ENCODE measurements at regions not wholly inside any gene's neighbourhood (a gene's known extent, or its start where the extent isn't known, plus 50 kb on each side); places are given as distances from the start of the nearest gene placed in this dataset.

DNA sequence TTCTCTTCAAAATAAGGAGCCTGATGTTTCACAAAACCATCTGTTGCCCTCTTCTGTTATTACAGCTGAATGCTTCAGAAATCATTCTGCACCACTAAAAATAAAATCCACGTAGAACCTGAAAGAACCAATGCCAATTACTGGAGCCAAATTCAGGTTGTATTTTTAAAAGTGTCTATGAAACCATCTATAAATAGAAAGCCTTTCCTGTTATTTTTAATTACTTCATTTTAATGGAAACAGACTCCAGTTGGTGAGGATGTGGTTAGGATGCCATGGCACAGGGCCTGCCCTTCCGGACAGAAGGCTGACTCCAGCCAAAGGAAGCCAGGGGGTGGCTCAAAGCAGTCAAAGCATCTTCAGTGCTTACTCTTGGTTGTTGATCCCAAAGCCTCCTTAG, 119.8 kb downstream of the TENT4A start:
- no peaks in the 10 kb centered on the region for H3K9me3 ChIP-seq (ENCODE audit: control insufficient read depth, low read length)
- H3K4me3 ChIP-seq (ENCODE audit: insufficient read depth, low read depth, low read length, poor library complexity, severe bottlenecking) = no peak overlapping the region
- H3K27me3 ChIP-seq (replicated peaks; ENCODE audit: control insufficient read depth, insufficient read depth, low read length, poor library complexity, severe bottlenecking) = no peaks in the 10 kb centered on the region
- no peaks in the 10 kb centered on the region for H3K36me3 ChIP-seq (ENCODE audit: control insufficient read depth, insufficient read depth, low read length)
- H3K4me1 ChIP-seq (ENCODE audit: control insufficient read depth, insufficient read depth, low read length, poor library complexity, severe bottlenecking) = no peaks in the 10 kb centered on the region
- no peak for DNase-seq
- no peak overlapping the region for H3K27ac ChIP-seq (ENCODE audit: insufficient read depth, low read length, poor library complexity, severe bottlenecking)

DNA sequence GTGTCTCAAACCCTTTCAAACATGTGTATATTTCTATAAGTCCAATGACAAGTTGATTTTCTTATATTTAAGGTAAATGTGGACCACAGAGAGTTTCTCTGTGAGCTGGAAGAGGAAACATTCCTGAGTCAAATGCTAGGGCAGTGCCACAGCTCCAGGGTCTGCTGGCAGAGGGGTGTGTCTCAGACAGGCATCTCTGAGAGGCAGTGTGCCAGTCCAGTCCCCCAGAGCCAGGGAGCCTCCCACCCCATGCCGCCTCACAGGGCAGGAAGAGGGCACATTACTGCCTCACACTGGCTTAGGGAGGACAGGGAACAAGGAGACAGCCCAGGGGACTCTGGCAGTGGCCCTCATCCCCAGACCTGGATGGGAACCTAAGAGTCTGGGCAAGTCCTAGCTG, 120.2 kb downstream of the TENT4A start:
- Histone ChIP-seq H3K27ac (ENCODE audit: insufficient read depth, low read length, poor library complexity, severe bottlenecking) (no peak overlapping the region), H3K36me3 (ENCODE audit: control insufficient read depth, insufficient read depth, low read length) (no peaks in the 10 kb centered on the region), H3K4me3 (ENCODE audit: insufficient read depth, low read depth, low read length, poor library complexity, severe bottlenecking) (no peak overlapping the region), H3K4me1 (ENCODE audit: control insufficient read depth, insufficient read depth, low read length, poor library complexity, severe bottlenecking) (no peaks in the 10 kb centered on the region), H3K27me3 (replicated peaks; ENCODE audit: control insufficient read depth, insufficient read depth, low read length, poor library complexity, severe bottlenecking) (no peaks in the 10 kb centered on the region), H3K9me3 (ENCODE audit: control insufficient read depth, low read length) (no peaks in the 10 kb centered on the region)
- no peak for DNase-seq

DNA sequence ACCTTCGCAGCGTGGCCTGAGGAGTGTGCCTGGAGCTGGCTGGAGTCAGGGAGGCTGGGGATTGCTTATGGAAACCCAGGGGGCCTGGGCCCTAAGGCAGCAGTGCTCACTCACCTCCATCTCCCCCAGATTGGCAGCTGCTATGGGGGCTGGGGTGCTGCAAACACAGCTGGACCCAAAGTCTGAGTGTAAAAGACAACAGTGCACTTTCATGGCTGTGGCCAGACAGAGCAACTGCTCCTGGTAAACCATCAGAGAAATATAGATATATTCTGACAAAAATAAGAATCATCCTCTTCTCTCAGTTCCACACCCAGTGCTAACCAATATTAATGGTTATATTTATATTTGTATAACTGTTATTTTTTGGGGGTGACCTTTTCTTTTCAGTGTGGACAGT, 123.9 kb downstream of the TENT4A start:
- no peaks in the 10 kb centered on the region for H3K9me3 ChIP-seq (ENCODE audit: control insufficient read depth, low read length)
- no peak overlapping the region for H3K4me3 ChIP-seq (ENCODE audit: insufficient read depth, low read depth, low read length, poor library complexity, severe bottlenecking)
- no peaks in the 10 kb centered on the region for H3K4me1 ChIP-seq (ENCODE audit: control insufficient read depth, insufficient read depth, low read length, poor library complexity, severe bottlenecking)
- DNase-seq = no peak
- H3K27me3 ChIP-seq (replicated peaks; ENCODE audit: control insufficient read depth, insufficient read depth, low read length, poor library complexity, severe bottlenecking) = no peaks in the 10 kb centered on the region
- no peak overlapping the region for H3K27ac ChIP-seq (ENCODE audit: insufficient read depth, low read length, poor library complexity, severe bottlenecking)
- H3K36me3 ChIP-seq (ENCODE audit: control insufficient read depth, insufficient read depth, low read length) = no peaks in the 10 kb centered on the region

DNA sequence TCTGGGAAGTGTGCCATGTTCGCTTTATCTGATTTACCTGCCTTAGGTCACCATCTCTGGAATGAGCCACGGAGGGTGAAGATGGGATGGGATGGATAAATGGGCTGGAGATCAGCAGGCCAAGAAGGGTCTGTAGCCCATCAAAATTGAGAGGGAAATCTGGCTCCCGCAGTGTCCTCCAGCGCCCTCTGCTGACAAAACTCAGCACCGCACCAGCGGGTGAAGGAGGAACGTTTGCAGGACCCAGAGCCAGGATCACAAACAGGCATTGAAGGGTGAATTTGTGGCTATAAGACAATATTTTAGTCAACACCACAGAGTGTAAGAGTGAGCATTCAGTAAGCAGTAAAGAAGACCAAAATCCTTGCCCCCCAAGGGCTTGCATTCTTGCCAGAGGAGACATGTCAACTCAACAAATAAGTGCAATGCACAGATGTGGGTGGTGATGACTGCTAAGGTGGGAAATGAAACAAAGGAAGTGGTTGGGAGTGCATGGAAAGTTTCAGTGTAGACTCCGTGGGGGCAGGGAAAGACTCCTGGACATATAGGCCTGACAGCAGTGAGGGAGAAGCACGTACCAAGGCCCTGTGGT, 124.4 kb downstream of the TENT4A start:
- no peak overlapping the region for H3K4me3 ChIP-seq (ENCODE audit: insufficient read depth, low read depth, low read length, poor library complexity, severe bottlenecking)
- no peak for DNase-seq
- H3K9me3 ChIP-seq (ENCODE audit: control insufficient read depth, low read length) = no peaks in the 10 kb centered on the region
- H3K4me1 ChIP-seq (ENCODE audit: control insufficient read depth, insufficient read depth, low read length, poor library complexity, severe bottlenecking) = no peaks in the 10 kb centered on the region
- no peaks in the 10 kb centered on the region for H3K27me3 ChIP-seq (replicated peaks; ENCODE audit: control insufficient read depth, insufficient read depth, low read length, poor library complexity, severe bottlenecking)
- H3K36me3 ChIP-seq (ENCODE audit: control insufficient read depth, insufficient read depth, low read length) = no peaks in the 10 kb centered on the region
- H3K27ac ChIP-seq (ENCODE audit: insufficient read depth, low read length, poor library complexity, severe bottlenecking) = no peak overlapping the region

DNA sequence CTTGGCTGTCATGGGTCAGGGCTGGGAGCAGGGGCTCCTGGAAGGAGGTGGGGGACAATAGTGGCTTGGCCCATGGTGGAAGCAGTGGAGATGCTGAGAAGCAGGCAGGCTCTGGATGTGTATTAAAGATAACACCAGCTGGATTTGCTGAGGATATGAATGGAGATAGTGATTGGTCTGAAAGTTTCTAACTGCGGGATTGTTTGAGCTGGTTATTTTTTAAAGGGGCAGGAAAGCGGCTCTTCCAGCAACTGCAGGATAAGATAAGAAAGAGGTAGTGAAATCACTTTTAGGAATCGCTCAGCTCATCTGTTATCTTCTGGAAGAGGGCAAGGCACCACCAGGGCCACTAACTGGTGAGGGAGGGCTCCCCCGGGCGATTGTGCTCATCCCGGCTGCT, 125.5 kb downstream of the TENT4A start:
- no peak overlapping the region for H3K27ac ChIP-seq (ENCODE audit: insufficient read depth, low read length, poor library complexity, severe bottlenecking)
- no peaks in the 10 kb centered on the region for H3K36me3 ChIP-seq (ENCODE audit: control insufficient read depth, insufficient read depth, low read length)
- H3K4me3 ChIP-seq (ENCODE audit: insufficient read depth, low read depth, low read length, poor library complexity, severe bottlenecking) = no peak overlapping the region
- no peak for DNase-seq
- H3K27me3 ChIP-seq (replicated peaks; ENCODE audit: control insufficient read depth, insufficient read depth, low read length, poor library complexity, severe bottlenecking) = no peaks in the 10 kb centered on the region
- H3K9me3 ChIP-seq (ENCODE audit: control insufficient read depth, low read length) = no peaks in the 10 kb centered on the region
- no peaks in the 10 kb centered on the region for H3K4me1 ChIP-seq (ENCODE audit: control insufficient read depth, insufficient read depth, low read length, poor library complexity, severe bottlenecking)

DNA sequence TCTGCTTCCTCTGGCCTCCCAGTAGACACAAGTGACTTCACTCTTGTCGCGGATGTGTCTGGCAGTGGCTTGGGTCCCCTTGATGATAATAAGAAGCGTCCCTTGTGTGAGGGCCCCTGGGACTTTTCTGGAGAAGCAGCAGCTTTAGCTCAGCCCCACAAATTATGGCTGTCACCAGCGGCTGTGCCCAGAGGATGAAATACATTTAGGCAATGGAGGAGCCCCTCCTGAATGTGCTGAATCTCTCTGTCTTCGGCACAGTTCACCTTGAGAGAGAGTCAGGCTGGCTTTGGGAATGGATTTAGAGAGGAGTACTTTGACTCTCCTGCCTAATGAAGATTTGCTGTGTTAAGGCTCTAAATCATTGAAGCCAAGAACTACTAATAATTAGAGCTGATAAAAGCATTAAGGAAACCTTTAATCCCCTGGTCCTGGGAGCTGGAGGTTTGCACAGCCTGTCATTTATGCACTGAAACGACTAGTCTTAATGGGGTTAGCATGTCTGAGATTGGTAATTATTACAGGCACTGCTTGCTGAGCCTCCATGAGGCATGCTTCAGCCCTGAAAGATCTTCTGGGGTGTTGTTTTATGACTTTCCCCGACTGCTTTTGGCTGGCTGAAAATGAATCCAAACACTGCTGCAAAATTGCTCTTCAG, 127.0 kb downstream of the TENT4A start:
- no peaks in the 10 kb centered on the region for H3K36me3 ChIP-seq (ENCODE audit: control insufficient read depth, insufficient read depth, low read length)
- no peak overlapping the region for H3K4me3 ChIP-seq (ENCODE audit: insufficient read depth, low read depth, low read length, poor library complexity, severe bottlenecking)
- DNase-seq = no peak
- H3K4me1 ChIP-seq (ENCODE audit: control insufficient read depth, insufficient read depth, low read length, poor library complexity, severe bottlenecking) = no peaks in the 10 kb centered on the region
- H3K9me3 ChIP-seq (ENCODE audit: control insufficient read depth, low read length) = no peaks in the 10 kb centered on the region
- H3K27me3 ChIP-seq (replicated peaks; ENCODE audit: control insufficient read depth, insufficient read depth, low read length, poor library complexity, severe bottlenecking) = no peaks in the 10 kb centered on the region
- H3K27ac ChIP-seq (ENCODE audit: insufficient read depth, low read length, poor library complexity, severe bottlenecking) = no peak overlapping the region

DNA sequence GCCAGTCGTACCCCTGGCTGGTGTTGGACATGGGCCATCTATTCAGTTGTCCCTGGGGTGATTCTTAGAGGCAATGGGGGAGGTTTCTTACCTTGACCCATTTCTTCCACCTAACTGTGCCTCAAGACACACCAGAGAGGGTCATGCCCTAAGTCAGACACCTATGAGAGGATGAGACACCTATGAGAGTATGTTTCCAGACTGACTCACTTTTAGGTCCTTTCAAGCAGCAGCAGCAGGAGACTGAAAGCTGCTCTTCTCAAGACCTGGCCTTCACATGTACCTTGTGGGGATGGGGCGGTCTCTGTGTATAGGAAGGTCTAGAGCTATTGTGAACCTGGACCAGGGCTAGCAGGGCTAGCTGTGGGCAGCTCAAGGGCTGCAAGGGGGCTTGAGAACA, 130.1 kb downstream of the TENT4A start:
- Histone ChIP-seq H3K4me1 (ENCODE audit: control insufficient read depth, insufficient read depth, low read length, poor library complexity, severe bottlenecking) (no peaks in the 10 kb centered on the region), H3K4me3 (ENCODE audit: insufficient read depth, low read depth, low read length, poor library complexity, severe bottlenecking) (no peak overlapping the region), H3K9me3 (ENCODE audit: control insufficient read depth, low read length) (no peaks in the 10 kb centered on the region), H3K27ac (ENCODE audit: insufficient read depth, low read length, poor library complexity, severe bottlenecking) (no peak overlapping the region), H3K36me3 (ENCODE audit: control insufficient read depth, insufficient read depth, low read length) (no peaks in the 10 kb centered on the region), H3K27me3 (replicated peaks; ENCODE audit: control insufficient read depth, insufficient read depth, low read length, poor library complexity, severe bottlenecking) (no peaks in the 10 kb centered on the region)
- DNase-seq = no peak

DNA sequence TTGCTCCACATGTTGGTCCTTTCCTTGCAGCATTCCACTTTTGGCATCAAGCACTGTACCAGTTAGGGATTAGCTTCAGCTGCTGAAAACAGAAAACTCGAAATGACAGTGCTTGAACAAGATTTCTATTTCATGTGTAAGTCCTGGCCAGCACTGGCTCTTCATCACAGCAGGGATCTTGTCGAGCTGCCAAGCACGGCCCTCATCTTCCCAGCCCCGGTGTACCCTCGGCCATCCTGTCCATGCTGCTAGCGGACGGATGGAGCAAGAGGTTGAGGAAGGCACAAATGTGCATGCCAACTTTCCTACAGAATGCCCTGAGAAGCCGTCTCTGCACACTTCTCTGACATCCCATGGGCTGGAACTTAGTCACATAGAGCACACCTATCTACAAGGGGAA, 130.6 kb downstream of the TENT4A start:
- Histone ChIP-seq H3K4me1 (ENCODE audit: control insufficient read depth, insufficient read depth, low read length, poor library complexity, severe bottlenecking) (no peaks in the 10 kb centered on the region), H3K9me3 (ENCODE audit: control insufficient read depth, low read length) (no peaks in the 10 kb centered on the region), H3K27ac (ENCODE audit: insufficient read depth, low read length, poor library complexity, severe bottlenecking) (no peak overlapping the region), H3K36me3 (ENCODE audit: control insufficient read depth, insufficient read depth, low read length) (no peaks in the 10 kb centered on the region), H3K4me3 (ENCODE audit: insufficient read depth, low read depth, low read length, poor library complexity, severe bottlenecking) (no peak overlapping the region), H3K27me3 (replicated peaks; ENCODE audit: control insufficient read depth, insufficient read depth, low read length, poor library complexity, severe bottlenecking) (no peaks in the 10 kb centered on the region)
- DNase-seq = no peak

DNA sequence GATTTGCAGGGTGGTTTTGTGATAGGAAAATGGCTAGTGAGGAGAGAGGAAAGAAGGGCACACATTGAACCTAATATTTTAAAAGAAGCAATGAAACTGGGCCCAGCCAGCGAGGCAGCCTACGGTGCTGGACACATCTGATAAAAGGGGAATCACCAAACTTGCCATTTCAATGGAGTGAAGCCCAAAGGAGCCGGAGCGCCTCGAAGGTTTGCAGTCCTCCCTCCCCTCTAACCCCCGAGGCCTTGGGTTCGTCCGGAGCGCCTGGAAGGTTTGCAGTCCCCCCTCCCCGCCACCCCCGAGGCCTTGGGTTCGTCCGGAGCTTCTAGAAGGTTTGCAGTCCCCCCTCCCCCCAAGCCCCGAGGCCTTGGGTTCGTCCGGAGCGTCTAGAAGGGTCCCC, 132.6 kb downstream of the TENT4A start:
- no peak for DNase-seq
- no peaks in the 10 kb centered on the region for H3K4me1 ChIP-seq (ENCODE audit: control insufficient read depth, insufficient read depth, low read length, poor library complexity, severe bottlenecking)

DNA sequence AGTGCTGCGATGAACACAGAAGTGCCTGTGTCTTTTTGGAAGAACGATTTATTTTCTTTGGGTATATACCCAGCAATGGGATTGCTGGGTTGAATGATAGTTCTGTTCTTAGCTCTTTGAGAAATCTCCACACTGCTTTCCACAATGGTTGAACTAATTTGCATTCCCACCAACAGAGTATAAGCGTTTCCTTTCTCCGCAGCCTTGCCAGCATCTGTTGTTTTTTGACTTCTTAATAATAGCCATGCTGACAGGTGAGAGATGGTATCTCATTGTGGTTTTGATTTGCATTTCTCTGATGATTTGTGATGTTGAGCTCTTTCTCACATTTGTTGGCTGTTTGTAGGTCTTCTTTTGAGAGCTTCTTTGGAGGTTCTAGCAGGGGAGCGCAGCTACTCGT, 134.6 kb downstream of the TENT4A start:
- H3K9me3 ChIP-seq (ENCODE audit: control insufficient read depth, low read length) = no peaks in the 10 kb centered on the region
- no peak for DNase-seq

More for the DNA sequence above, 132.6 kb downstream of the TENT4A start:
- no peaks in the 10 kb centered on the region for H3K9me3 ChIP-seq (ENCODE audit: control insufficient read depth, low read length)
- no peak overlapping the region for H3K27ac ChIP-seq (ENCODE audit: insufficient read depth, low read length, poor library complexity, severe bottlenecking)
- H3K4me3 ChIP-seq (ENCODE audit: insufficient read depth, low read depth, low read length, poor library complexity, severe bottlenecking) = no peak overlapping the region
- H3K27me3 ChIP-seq (replicated peaks; ENCODE audit: control insufficient read depth, insufficient read depth, low read length, poor library complexity, severe bottlenecking) = no peaks in the 10 kb centered on the region
- no peaks in the 10 kb centered on the region for H3K36me3 ChIP-seq (ENCODE audit: control insufficient read depth, insufficient read depth, low read length)

More for the DNA sequence above, 134.6 kb downstream of the TENT4A start:
- no peak overlapping the region for H3K4me3 ChIP-seq (ENCODE audit: insufficient read depth, low read depth, low read length, poor library complexity, severe bottlenecking)
- H3K36me3 ChIP-seq (ENCODE audit: control insufficient read depth, insufficient read depth, low read length) = no peaks in the 10 kb centered on the region
- H3K4me1 ChIP-seq (ENCODE audit: control insufficient read depth, insufficient read depth, low read length, poor library complexity, severe bottlenecking) = no peaks in the 10 kb centered on the region
- H3K27ac ChIP-seq (ENCODE audit: insufficient read depth, low read length, poor library complexity, severe bottlenecking) = no peak overlapping the region
- no peaks in the 10 kb centered on the region for H3K27me3 ChIP-seq (replicated peaks; ENCODE audit: control insufficient read depth, insufficient read depth, low read length, poor library complexity, severe bottlenecking)
